A673 (cell line): ENCODE measurements at regions not wholly inside any gene's neighbourhood (a gene's known extent, or its start where the extent isn't known, plus 50 kb on each side); places are given as distances from the start of the nearest gene placed in this dataset.

Source experiments
- BruUV-seq: library from RNA; stranded (reverse); fragments of 400-500 nt; replicated peaks from 2 replicates; lab custom pipeline; 2021; lab: Mats Ljungman, UMichigan
- CTCF ChIA-PET: fragments of 300-600 bp; sonication (Branson Sonifier 250); formaldehyde crosslinking; loops from one replicate; lab custom pipeline; 2022; ENCODE audit warnings: antibody characterized with exemption; lab: Charles Lee
- POLR2A ChIA-PET: fragments of 300-600 bp; sonication (Branson Sonifier 250); formaldehyde crosslinking; loops from one replicate; lab custom pipeline; 2022; ENCODE audit warnings: antibody characterized with exemption; ENCODE audit not compliant: low non-redundant PET; lab: Charles Lee
- DNase-seq: peaks from one replicate; pipeline ENCODE4 v3.0.0-alpha.2; 2015; ENCODE audit warnings: low spot score
- H3K27ac ChIP-seq: fragments of 200-600 bp; sonication (generic); 2 replicates; pipeline ENCODE4 v1.5.1; 2016; ENCODE audit warnings: mixed run types, low read depth, mild to moderate bottlenecking, mixed read lengths, antibody characterized with exemption, low read length; ENCODE audit not compliant: poor library complexity, severe bottlenecking
- H3K27me3 ChIP-seq: fragments of 200-600 bp; sonication (generic); replicated peaks from 2 replicates; pipeline ENCODE4 v1.6.1; 2017; ENCODE audit warnings: mixed run types, low read depth, mild to moderate bottlenecking, mixed read lengths, antibody characterized with exemption, low read length; ENCODE audit not compliant: insufficient read depth, poor library complexity
- H3K36me3 ChIP-seq: fragments of 200-600 bp; sonication (generic); 2 replicates; pipeline ENCODE4 v1.6.1; 2016; ENCODE audit warnings: mixed run types, mild to moderate bottlenecking, mixed read lengths, antibody characterized with exemption, low read length; ENCODE audit not compliant: insufficient read depth, poor library complexity, severe bottlenecking
- H3K4me1 ChIP-seq: fragments of 200-600 bp; sonication (generic); 2 replicates; pipeline ENCODE4 v1.6.1; 2017; ENCODE audit warnings: mixed run types, mild to moderate bottlenecking, mixed read lengths, antibody characterized with exemption, low read length; ENCODE audit not compliant: insufficient read depth, poor library complexity, severe bottlenecking
- H3K4me3 ChIP-seq: fragments of 200-600 bp; sonication (generic); 2 replicates; pipeline ENCODE4 v1.5.1; 2016; ENCODE audit warnings: low read depth, mixed run types, mild to moderate bottlenecking, mixed read lengths, low read length; ENCODE audit not compliant: poor library complexity, severe bottlenecking
- H3K9me3 ChIP-seq: fragments of 200-600 bp; sonication (generic); 2 replicates; pipeline ENCODE4 v1.6.1; 2016; ENCODE audit warnings: mixed run types, low read depth, mild to moderate bottlenecking, mixed read lengths, antibody characterized with exemption, low read length; ENCODE audit not compliant: poor library complexity, severe bottlenecking
- CTCF ChIP-seq: fragments of 300-800, 200-600 bp; sonication (generic); conservative IDR thresholded peaks from 2 replicates; pipeline ENCODE4 v1.5.1; 2017; ENCODE audit warnings: low read depth, mild to moderate bottlenecking, antibody characterized with exemption, low read length, moderate library complexity, mixed read lengths
- EZH2 ChIP-seq: fragments of 200-600 bp; sonication (generic); IDR thresholded peaks from 2 replicates; pipeline ENCODE4 v1.6.1; 2017; ENCODE audit warnings: borderline replicate concordance, low read depth, mild to moderate bottlenecking, mixed read lengths, antibody characterized with exemption, low read length; ENCODE audit not compliant: poor library complexity, severe bottlenecking
- intact Hi-C: fragments of 100-400 bp; cut with micrococcal nuclease; formaldehyde crosslinking; loops from one replicate; pipeline ENCODE4 v1.10.0; 2022; ENCODE audit not compliant: unreplicated experiment

GRCh38 chr11:116221351-116221750, 551.4 kb downstream of the BUD13 start:
- no peaks in the 10 kb centered on the region for H3K36me3 ChIP-seq
- no peak for DNase-seq
- no peaks in the 10 kb centered on the region for H3K9me3 ChIP-seq
- intact Hi-C loops = loop anchor here (5.0 kb wide), 2 partner anchors 884 to 899 kb away; no protein-coding TSS in a partner anchor
- TF ChIP-seq CTCF = no peak
- no peak for TF ChIP-seq EZH2
- H3K27me3 ChIP-seq = no peaks in the 10 kb centered on the region
- H3K4me3 ChIP-seq = no peak overlapping the region
- H3K4me1 ChIP-seq = no peaks in the 10 kb centered on the region
- no peak overlapping the region for H3K27ac ChIP-seq
- BruUV-seq = no TSS peak
- POLR2A ChIA-PET = no interaction called here
- CTCF ChIA-PET = no interaction called here

- Histone ChIP-seq H3K9me3 (no peaks in the 10 kb centered on the region), H3K4me3 (no peak overlapping the region), H3K36me3 (no peaks in the 10 kb centered on the region), H3K27me3 (no peaks in the 10 kb centered on the region), H3K4me1 (no peaks in the 10 kb centered on the region), H3K27ac (no peak overlapping the region)
- DNase-seq = no peak
- ChIA-PET POLR2A (interaction anchor here (0.6 kb wide), 1 partner anchor 555 kb away, joined by 3 read pairs; no protein-coding TSS in a partner anchor), CTCF (interaction anchor here (0.5 kb wide), 1 partner anchor 560 kb away, joined by 6 read pairs; no protein-coding TSS in a partner anchor)
- intact Hi-C loops = loop anchor here (5.0 kb wide), 1 partner anchor 478 kb away; no protein-coding TSS in a partner anchor
- no TSS peak for BruUV-seq
- TF ChIP-seq CTCF = no peak
- no peak for TF ChIP-seq EZH2
Measured at GRCh38 chr11:116219171-116219635, 553.6 kb downstream of the BUD13 start.

GRCh38 chr11:116217441-116217840, 555.3 kb downstream of the BUD13 start:
- no peak for DNase-seq
- no peaks in the 10 kb centered on the region for H3K27me3 ChIP-seq
- H3K36me3 ChIP-seq = no peaks in the 10 kb centered on the region
- POLR2A ChIA-PET = no interaction called here
- BruUV-seq = no TSS peak
- no peaks in the 10 kb centered on the region for H3K4me1 ChIP-seq
- H3K4me3 ChIP-seq = no peak overlapping the region
- CTCF ChIA-PET = no interaction called here
- H3K9me3 ChIP-seq = no peaks in the 10 kb centered on the region
- no peak overlapping the region for H3K27ac ChIP-seq
- intact Hi-C loops = loop anchor here (5.0 kb wide), 1 partner anchor 480 kb away; no protein-coding TSS in a partner anchor
- no peak for TF ChIP-seq EZH2
- TF ChIP-seq CTCF = no peak
